Esophagus (tissue), 2 donors: ENCODE measurements at regions not wholly inside any gene's neighbourhood (a gene's known extent, or its start where the extent isn't known, plus 50 kb on each side); places are given as distances from the start of the nearest gene placed in this dataset.

ENCODE experiments used
- H3K27ac ChIP-seq, 2 donors: one replicate each; pipeline ENCODE4 v1.5.1; 2013; ENCODE audit warnings: low read depth in 2 of 2, mild to moderate bottlenecking in 2 of 2, inconsistent platforms in 1 of 2, low read length in 1 of 2, moderate library complexity in 1 of 2
- H3K27me3 ChIP-seq, 2 donors: one replicate each; pipeline ENCODE4 v1.6.1; 2013; ENCODE audit warnings: low read length in 2 of 2, control low read depth in 1 of 2, mild to moderate bottlenecking in 1 of 2; ENCODE audit not compliant: insufficient read depth in 2 of 2, control insufficient read depth in 1 of 2
- H3K36me3 ChIP-seq, 2 donors: one replicate each; pipeline ENCODE4 v1.6.1; 2013; ENCODE audit warnings: low read length in 1 of 2; ENCODE audit not compliant: control insufficient read depth in 2 of 2, insufficient read depth in 2 of 2
- H3K4me1 ChIP-seq, 2 donors: one replicate each; pipeline ENCODE4 v1.6.1; 2013; ENCODE audit warnings: low read length in 1 of 2; ENCODE audit not compliant: control insufficient read depth in 2 of 2, insufficient read depth in 2 of 2
- H3K4me3 ChIP-seq, 2 donors: one replicate each; pipeline ENCODE4 v1.5.1; 2013; ENCODE audit warnings: low read length in 2 of 2, mild to moderate bottlenecking in 2 of 2, low read depth in 1 of 2, moderate library complexity in 1 of 2
- H3K9me3 ChIP-seq, 2 donors: one replicate each; pipeline ENCODE4 v1.6.1; 2013; ENCODE audit warnings: mild to moderate bottlenecking in 2 of 2, low read depth in 1 of 2, low read length in 1 of 2, moderate library complexity in 1 of 2; ENCODE audit not compliant: control insufficient read depth in 2 of 2, insufficient read depth in 1 of 2
- WGBS, 2 donors: extraction: QIAGEN DNeasy Blood & Tissue Kit; methylation state at CpG; one replicate each; pipeline ENCODE4 v1.1.7; 2013; 5-methylcytosine and 5-hydroxymethylcytosine counted together
- donor health status: healthy with polysubstance abuse.
- donor health status: Bipolar disorder and iron deficiency.

GRCh38 chr17:52389632-52390031, 231.1 kb upstream of the CA10 start:
- H3K36me3 ChIP-seq: no peaks in the 10 kb centered on the region
- WGBS, 2 donors: 46 to 48% methylated on average over 4 of the region's 4 CpGs
- H3K27me3 ChIP-seq: no peaks in the 10 kb centered on the region
- no peak overlapping the region for H3K4me3 ChIP-seq
- no peaks in the 10 kb centered on the region for H3K9me3 ChIP-seq
- no peak overlapping the region for H3K27ac ChIP-seq
- H3K4me1 ChIP-seq: no peaks in the 10 kb centered on the region

GRCh38 chr17:52388941-52389340, 230.4 kb upstream of the CA10 start:
- Histone ChIP-seq H3K4me3 (no peak overlapping the region), H3K4me1 (no peaks in the 10 kb centered on the region), H3K27me3 (no peaks in the 10 kb centered on the region), H3K36me3 (no peaks in the 10 kb centered on the region), H3K9me3 (no peaks in the 10 kb centered on the region), H3K27ac (no peak overlapping the region)
- 63 to 73% methylated on average over 1 of the region's 1 CpG for WGBS, 2 donors

GRCh38 chr17:52384695-52385094, 226.2 kb upstream of the CA10 start:
- no peaks in the 10 kb centered on the region for H3K9me3 ChIP-seq
- WGBS, 2 donors: 86 to 88% methylated on average over 5 of the region's 5 CpGs
- no peak overlapping the region for H3K27ac ChIP-seq
- H3K36me3 ChIP-seq: no peaks in the 10 kb centered on the region
- no peak overlapping the region for H3K4me3 ChIP-seq
- no peaks in the 10 kb centered on the region for H3K27me3 ChIP-seq
- H3K4me1 ChIP-seq: no peaks in the 10 kb centered on the region

- no peaks in the 10 kb centered on the region for H3K27me3 ChIP-seq
- H3K9me3 ChIP-seq: no peaks in the 10 kb centered on the region
- no peaks in the 10 kb centered on the region for H3K36me3 ChIP-seq
- H3K27ac ChIP-seq: no peak overlapping the region
- no peak overlapping the region for H3K4me3 ChIP-seq
- no peaks in the 10 kb centered on the region for H3K4me1 ChIP-seq
- WGBS, 2 donors: 62% methylated on average over 4 of the region's 4 CpGs
These were observed 225.1 kb upstream of the CA10 start for GRCh38 chr17:52383493-52384100.

- WGBS, 2 donors: 55 to 59% methylated on average over 3 of the region's 3 CpGs
- Histone ChIP-seq H3K4me1 (no peaks in the 10 kb centered on the region), H3K36me3 (no peaks in the 10 kb centered on the region), H3K27ac (no peak overlapping the region), H3K4me3 (no peak overlapping the region), H3K9me3 (no peaks in the 10 kb centered on the region), H3K27me3 (no peaks in the 10 kb centered on the region)
These were observed 220.3 kb upstream of the CA10 start for GRCh38 chr17:52378860-52379259.

GRCh38 chr17:52376137-52376536, 217.6 kb upstream of the CA10 start:
- WGBS, 2 donors: 72 to 76% methylated on average over 3 of the region's 3 CpGs

GRCh38 chr17:52368886-52369285, 210.4 kb upstream of the CA10 start:
- Histone ChIP-seq H3K4me3 (no peak overlapping the region), H3K36me3 (no peaks in the 10 kb centered on the region), H3K4me1 (no peaks in the 10 kb centered on the region), H3K9me3 (no peaks in the 10 kb centered on the region), H3K27ac (no peak overlapping the region), H3K27me3 (no peaks in the 10 kb centered on the region)
- 79 to 82% methylated on average over 7 of the region's 7 CpGs for WGBS, 2 donors

More at GRCh38 chr17:52376137-52376536, 217.6 kb upstream of the CA10 start:
- H3K36me3 ChIP-seq: no peaks in the 10 kb centered on the region
- H3K27me3 ChIP-seq: no peaks in the 10 kb centered on the region
- H3K27ac ChIP-seq: no peak overlapping the region
- no peaks in the 10 kb centered on the region for H3K9me3 ChIP-seq
- H3K4me1 ChIP-seq: no peaks in the 10 kb centered on the region
- no peak overlapping the region for H3K4me3 ChIP-seq

GRCh38 chr17:52357854-52358253, 199.3 kb upstream of the CA10 start:
- no peaks in the 10 kb centered on the region for H3K36me3 ChIP-seq
- H3K4me3 ChIP-seq: no peak overlapping the region
- 84 to 85% methylated on average over 2 of the region's 2 CpGs for WGBS, 2 donors
- H3K9me3 ChIP-seq: no peaks in the 10 kb centered on the region
- H3K27ac ChIP-seq: no peak overlapping the region
- no peaks in the 10 kb centered on the region for H3K27me3 ChIP-seq
- H3K4me1 ChIP-seq: no peaks in the 10 kb centered on the region

- WGBS, 2 donors: 67 to 70% methylated on average over 4 of the region's 4 CpGs
- Histone ChIP-seq H3K4me3 (no peak overlapping the region), H3K4me1 (no peaks in the 10 kb centered on the region), H3K9me3 (no peaks in the 10 kb centered on the region), H3K27ac (no peak overlapping the region), H3K27me3 (no peaks in the 10 kb centered on the region), H3K36me3 (no peaks in the 10 kb centered on the region)
These were observed 178.3 kb upstream of the CA10 start for GRCh38 chr17:52336796-52337195.

GRCh38 chr17:52306314-52306713, 147.8 kb upstream of the CA10 start:
- H3K9me3 ChIP-seq: no peaks in the 10 kb centered on the region
- no peaks in the 10 kb centered on the region for H3K36me3 ChIP-seq
- H3K4me3 ChIP-seq: no peak overlapping the region
- H3K4me1 ChIP-seq: no peaks in the 10 kb centered on the region
- WGBS, 2 donors: 33 to 37% methylated on average over 1 of the region's 1 CpG
- H3K27me3 ChIP-seq: no peaks in the 10 kb centered on the region
- H3K27ac ChIP-seq: no peak overlapping the region
